ENCODE measurements at regions not wholly inside any gene's neighbourhood (a gene's known extent, or its start where the extent isn't known, plus 50 kb on each side); places are given as distances from the start of the nearest gene placed in this dataset.

GRCh38 chr5:104891596-104891995, 1329.0 kb upstream of the NUDT12 start:
- Histone ChIP-seq H3K9me3 (ENCODE audit: control insufficient read depth, insufficient read depth, low read length) (no peaks in the 10 kb centered on the region), H2BK5ac (ENCODE audit: low read depth, low read length, poor library complexity, severe bottlenecking) (no peak overlapping the region), H3K18ac (ENCODE audit: low read depth, low read length) (no peak overlapping the region), H3K4me1 (ENCODE audit: control insufficient read depth, insufficient read depth, low read length) (no peaks in the 10 kb centered on the region), H3K9me1 (ENCODE audit: insufficient read depth, low read length) (no peaks in the 10 kb centered on the region), H3K27ac (ENCODE audit: insufficient read depth, low read length) (no peak overlapping the region), H2BK20ac (ENCODE audit: low read depth, low read length) (no peak overlapping the region), H3K27me3 (ENCODE audit: control insufficient read depth, insufficient read depth, low read length) (no peaks in the 10 kb centered on the region), H2AK9ac (replicated peaks; ENCODE audit: low read depth, low read length, poor library complexity) (no peak overlapping the region), H3K4me2 (ENCODE audit: low read depth, low read length) (no peak overlapping the region), H3K56ac (ENCODE audit: extremely low read depth, insufficient read depth, low read length) (no peak overlapping the region), H2BK120ac (ENCODE audit: low read depth, low read length) (no peak overlapping the region), H3K23ac (ENCODE audit: low read depth, low read length) (no peak overlapping the region), H4K5ac (ENCODE audit: low read depth, low read length) (no peak overlapping the region), H2AK5ac (ENCODE audit: low read depth, low read length) (no peak overlapping the region), H2BK15ac (ENCODE audit: low read depth, low read length) (no peak overlapping the region), H4K91ac (ENCODE audit: insufficient read depth, low read depth, low read length) (no peak overlapping the region), H3K9ac (ENCODE audit: low read depth, low read length) (no peak overlapping the region), H2AFZ (replicated peaks; ENCODE audit: low read length, poor library complexity) (no peak overlapping the region), H3K14ac (replicated peaks; ENCODE audit: low read depth, low read length) (no peak overlapping the region), H3K36me3 (ENCODE audit: control insufficient read depth, insufficient read depth, low read length) (no peaks in the 10 kb centered on the region), H3K4ac (ENCODE audit: low read depth, low read length) (no peak overlapping the region), H3K79me1 (ENCODE audit: low read depth in 1 of 2, low read length in 2 of 2) (no peaks in the 10 kb centered on the region), H3K4me3 (ENCODE audit: insufficient read depth, low read depth, low read length) (no peak overlapping the region), H4K8ac (ENCODE audit: low read depth in 2 of 2, low read length in 2 of 2) (no peak overlapping the region), H4K20me1 (ENCODE audit: insufficient read depth, low read length) (no peaks in the 10 kb centered on the region)
- intact Hi-C loops (cut with micrococcal nuclease) (no loop called here), in situ Hi-C loops (cut with MboI; ENCODE audit: low sequenced_read_pairs) (no loop called here), dilution Hi-C loops (cut with HindIII; ENCODE audit: low sequenced_read_pairs, unreplicated experiment) (no loop called here)
- TF ChIP-seq CHD1 (IDR thresholded peaks at IDR 0.05; ENCODE audit: low read depth, low read length) (no peak), MXI1 (IDR thresholded peaks at IDR 0.05; ENCODE audit: borderline replicate concordance, low read depth, low read length) (no peak), RAD21 (IDR thresholded peaks at IDR 0.05; ENCODE audit: low read length) (no peak), USF2 (IDR thresholded peaks at IDR 0.05; ENCODE audit: low read depth, low read length) (no peak), CEBPB (IDR thresholded peaks at IDR 0.05; ENCODE audit: low read depth, low read length) (no peak), NFE2L2 (IDR thresholded peaks at IDR 0.05; ENCODE audit: low read depth, low read length) (no peak), RFX5 (IDR thresholded peaks at IDR 0.05; ENCODE audit: low read depth, low read length) (no peak), ELK1 (IDR thresholded peaks at IDR 0.05; ENCODE audit: borderline replicate concordance, low read depth, low read length) (no peak), POLR2A (IDR thresholded peaks at IDR 0.05; ENCODE audit: low read depth, low read length) (no peak), RCOR1 (IDR thresholded peaks at IDR 0.05; ENCODE audit: insufficient replicate concordance, low read length) (no peak), MAFK (IDR thresholded peaks at IDR 0.05; ENCODE audit: low read depth, low read length) (no peak), FOS (IDR thresholded peaks at IDR 0.05; ENCODE audit: low read depth, low read length) (no peak), SMC3 (IDR thresholded peaks at IDR 0.05; ENCODE audit: low read depth, low read length) (no peak), CTCF (conservative IDR thresholded peaks at IDR 0.05; ENCODE audit: low read depth, low read length) (no peak), BHLHE40 (IDR thresholded peaks at IDR 0.05; ENCODE audit: low read depth, low read length) (no peak), MAZ (IDR thresholded peaks at IDR 0.05; ENCODE audit: borderline replicate concordance, low read depth, low read length) (no peak)
- CTCF ChIA-PET = no interaction called here
- ATAC-seq (ENCODE audit: low read depth) = no peak
- POLR2A ChIA-PET (ENCODE audit: unreplicated experiment) = no interaction called here
- no peak for DNase-seq
- WGBS, 2 experiments (ENCODE audit: extremely low coverage in 2 of 2, insufficient read length in 1 of 2) = 20% methylated on average over 1 of the region's 3 CpGs; no CpG with 5 or more reads in 1 of the 2 experiments
- no TSS peak for BruUV-seq (replicated peaks)

Data from IMR-90 (cell line).